PFSK-1 (cell line): ENCODE measurements at regions not wholly inside any gene's neighbourhood (a gene's known extent, or its start where the extent isn't known, plus 50 kb on each side); places are given as distances from the start of the nearest gene placed in this dataset.

Experiments
- FOXP2 ChIP-seq: optimal IDR thresholded peaks from 2 replicates; pipeline ENCODE3; 2011; ENCODE audit warnings: borderline replicate concordance, control low read depth, inconsistent platforms; ENCODE audit not compliant: insufficient read depth; ENCODE audit errors: extremely low read length, extremely low read depth
- POLR2AphosphoS5 ChIP-seq: IDR thresholded peaks from 2 replicates; pipeline ENCODE4 v1.6.1; 2012; ENCODE audit warnings: low read depth, mild to moderate bottlenecking, control low read depth, low read length, moderate library complexity
- SIN3A ChIP-seq: IDR thresholded peaks from 2 replicates; pipeline ENCODE4 v1.6.1; 2012; ENCODE audit warnings: mild to moderate bottlenecking, low read length, moderate library complexity, borderline replicate concordance; ENCODE audit not compliant: insufficient read depth
- TAF1 ChIP-seq: IDR thresholded peaks from 2 replicates; pipeline ENCODE4 v1.6.1; 2012; ENCODE audit warnings: low read length, control low read depth, borderline replicate concordance; ENCODE audit not compliant: insufficient read depth
- TF ChIP-seq, protein P1 (sequence below), 2 experiments: IDR thresholded peaks; 2 replicates each; pipeline versions ENCODE4 v1.6.1 to v1.8.0; 2011 to 2012; ENCODE audit warnings: low read depth in 2 of 2, low read length in 2 of 2, control low read depth in 1 of 2, inconsistent platforms in 1 of 2, mild to moderate bottlenecking in 1 of 2, moderate library complexity in 1 of 2; ENCODE audit not compliant: insufficient read depth in 1 of 2

DNA sequence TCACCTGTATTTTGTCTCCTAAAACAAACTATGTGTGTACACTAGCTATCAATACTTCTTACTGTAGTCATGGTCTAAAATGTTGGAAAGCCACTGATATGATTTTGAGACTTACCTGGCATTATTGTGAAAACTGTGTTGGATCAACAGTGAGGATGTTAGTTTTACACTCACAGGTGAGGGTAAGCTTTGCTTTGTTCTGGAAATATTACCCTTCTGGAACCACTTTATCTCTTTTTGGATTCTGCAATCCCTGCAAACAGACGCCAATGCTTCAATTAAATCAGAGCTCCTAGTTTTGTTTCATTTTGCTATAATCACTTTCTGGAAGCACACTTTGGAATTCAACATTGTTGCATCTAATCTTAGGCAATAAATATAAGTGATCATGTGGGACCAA lies 223.3 kb downstream of the RPS29 start:
- no peak for TF ChIP-seq FOXP2
- TF ChIP-seq, protein P1, sequence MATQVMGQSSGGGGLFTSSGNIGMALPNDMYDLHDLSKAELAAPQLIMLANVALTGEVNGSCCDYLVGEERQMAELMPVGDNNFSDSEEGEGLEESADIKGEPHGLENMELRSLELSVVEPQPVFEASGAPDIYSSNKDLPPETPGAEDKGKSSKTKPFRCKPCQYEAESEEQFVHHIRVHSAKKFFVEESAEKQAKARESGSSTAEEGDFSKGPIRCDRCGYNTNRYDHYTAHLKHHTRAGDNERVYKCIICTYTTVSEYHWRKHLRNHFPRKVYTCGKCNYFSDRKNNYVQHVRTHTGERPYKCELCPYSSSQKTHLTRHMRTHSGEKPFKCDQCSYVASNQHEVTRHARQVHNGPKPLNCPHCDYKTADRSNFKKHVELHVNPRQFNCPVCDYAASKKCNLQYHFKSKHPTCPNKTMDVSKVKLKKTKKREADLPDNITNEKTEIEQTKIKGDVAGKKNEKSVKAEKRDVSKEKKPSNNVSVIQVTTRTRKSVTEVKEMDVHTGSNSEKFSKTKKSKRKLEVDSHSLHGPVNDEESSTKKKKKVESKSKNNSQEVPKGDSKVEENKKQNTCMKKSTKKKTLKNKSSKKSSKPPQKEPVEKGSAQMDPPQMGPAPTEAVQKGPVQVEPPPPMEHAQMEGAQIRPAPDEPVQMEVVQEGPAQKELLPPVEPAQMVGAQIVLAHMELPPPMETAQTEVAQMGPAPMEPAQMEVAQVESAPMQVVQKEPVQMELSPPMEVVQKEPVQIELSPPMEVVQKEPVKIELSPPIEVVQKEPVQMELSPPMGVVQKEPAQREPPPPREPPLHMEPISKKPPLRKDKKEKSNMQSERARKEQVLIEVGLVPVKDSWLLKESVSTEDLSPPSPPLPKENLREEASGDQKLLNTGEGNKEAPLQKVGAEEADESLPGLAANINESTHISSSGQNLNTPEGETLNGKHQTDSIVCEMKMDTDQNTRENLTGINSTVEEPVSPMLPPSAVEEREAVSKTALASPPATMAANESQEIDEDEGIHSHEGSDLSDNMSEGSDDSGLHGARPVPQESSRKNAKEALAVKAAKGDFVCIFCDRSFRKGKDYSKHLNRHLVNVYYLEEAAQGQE (IDR thresholded peaks at IDR 0.05; ENCODE audit: insufficient read depth in 1 of 2, low read depth in 2 of 2, low read length in 2 of 2): no peak
- TF ChIP-seq POLR2AphosphoS5: no peak
- no peak for TF ChIP-seq TAF1
- no peak for TF ChIP-seq SIN3A

DNA sequence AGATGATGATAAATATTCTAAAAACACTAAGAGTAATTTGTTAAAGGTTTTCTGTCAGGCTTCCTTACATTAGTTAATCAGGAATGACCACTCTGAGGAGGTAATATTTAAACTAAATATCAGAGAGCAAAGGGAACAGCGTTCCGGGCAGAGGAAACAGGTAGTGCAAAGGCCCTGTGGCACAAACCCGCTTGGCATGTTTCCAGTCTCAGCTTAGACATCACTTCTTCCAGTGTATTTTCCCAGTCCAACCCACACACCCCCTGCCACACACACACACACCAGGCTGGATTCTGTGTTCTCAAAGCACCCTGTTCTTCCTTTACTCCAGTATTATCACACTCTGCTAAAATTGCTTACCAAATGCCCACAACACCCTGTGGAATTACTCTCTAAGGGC lies 247.1 kb downstream of the RPS29 start:
- no peak for TF ChIP-seq TAF1
- TF ChIP-seq POLR2AphosphoS5: no peak

DNA sequence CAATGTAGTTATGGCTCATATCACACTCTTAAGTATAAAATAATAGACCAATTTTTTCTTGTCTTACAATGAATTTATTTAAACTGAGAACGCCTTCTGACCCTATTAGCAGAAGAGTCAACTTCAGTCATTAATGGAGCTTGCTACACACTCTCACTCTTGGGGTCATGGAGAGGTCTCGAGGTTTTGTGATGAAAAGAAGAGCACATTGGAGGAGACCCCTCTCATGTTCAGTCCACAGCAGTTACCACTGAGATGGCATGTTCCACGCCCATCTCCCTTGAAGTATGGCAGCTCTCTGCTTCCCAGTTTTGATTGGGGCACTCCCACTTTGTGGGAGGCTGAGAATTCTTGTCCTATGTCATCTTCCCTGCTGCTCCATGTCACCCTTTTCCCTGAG lies 266.4 kb downstream of the RPS29 start:
- TF ChIP-seq POLR2AphosphoS5: no peak
- TF ChIP-seq TAF1: no peak
- no peak for TF ChIP-seq FOXP2
- TF ChIP-seq, protein P1 (IDR thresholded peaks at IDR 0.05; ENCODE audit: insufficient read depth in 1 of 2, low read depth in 2 of 2, low read length in 2 of 2): no peak
- no peak for TF ChIP-seq SIN3A

DNA sequence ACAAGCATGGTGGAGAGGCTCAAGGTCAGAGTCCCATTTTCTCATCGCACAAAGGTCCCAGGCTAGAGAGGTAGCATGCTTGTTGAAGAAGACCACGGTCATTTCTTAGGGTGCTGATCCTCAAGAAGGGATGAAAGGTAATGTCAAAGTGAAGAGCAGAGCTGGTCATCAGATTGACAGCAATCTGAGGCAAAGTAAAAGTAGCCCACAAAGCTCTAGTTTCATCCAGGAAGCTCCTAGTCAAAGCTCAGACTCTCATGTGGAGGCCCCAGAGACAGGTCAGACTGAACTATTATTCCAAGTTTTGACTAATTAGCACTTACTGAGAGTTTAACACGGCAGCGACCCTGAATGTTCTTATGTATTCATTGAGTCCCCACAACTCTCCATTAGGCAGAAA lies 270.6 kb downstream of the RPS29 start:
- TF ChIP-seq POLR2AphosphoS5: no peak

DNA sequence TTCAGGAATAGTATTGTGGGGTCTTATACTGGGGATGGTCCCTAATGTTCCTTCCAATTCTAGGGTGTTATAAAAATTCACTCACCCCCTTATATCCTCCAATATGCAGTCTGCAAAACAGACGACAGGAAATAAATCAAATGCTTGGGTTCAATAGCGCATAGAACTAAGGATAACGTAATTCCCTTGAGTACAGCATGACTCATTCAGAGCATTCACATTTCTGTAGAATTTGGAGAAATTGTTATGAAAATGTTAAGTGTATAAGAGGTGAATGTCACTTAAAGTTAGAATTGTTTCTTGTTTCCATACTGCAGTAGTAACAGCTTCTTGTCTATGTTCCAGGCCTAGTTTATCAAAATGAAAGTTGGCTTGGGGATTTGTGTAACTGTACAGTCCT lies 271.4 kb downstream of the RPS29 start:
- TF ChIP-seq FOXP2 (no peak), POLR2AphosphoS5 (no peak), TAF1 (no peak), SIN3A (no peak)
- TF ChIP-seq, protein P1 (IDR thresholded peaks at IDR 0.05; ENCODE audit: insufficient read depth in 1 of 2, low read depth in 2 of 2, low read length in 2 of 2): no peak

DNA sequence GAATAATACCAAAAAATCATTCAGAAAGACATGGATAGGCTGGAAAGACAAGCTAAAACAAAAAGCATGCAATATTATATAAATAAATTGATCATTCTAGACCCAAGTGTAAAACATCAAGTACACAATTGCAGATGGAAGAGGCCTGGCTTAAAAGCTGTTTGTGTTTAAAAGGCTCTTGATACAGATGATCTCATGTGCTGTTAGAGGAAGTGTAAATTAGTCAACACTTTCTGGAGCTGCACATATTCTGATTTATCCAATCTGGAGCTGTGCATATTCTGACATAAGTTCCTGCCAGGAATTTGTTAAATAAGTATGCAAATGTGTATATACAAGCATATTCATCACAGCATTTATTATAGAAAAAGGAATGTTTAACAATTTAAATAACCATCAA lies 273.1 kb downstream of the RPS29 start:
- TF ChIP-seq TAF1 (no peak), SIN3A (no peak), FOXP2 (no peak), POLR2AphosphoS5 (no peak)
- TF ChIP-seq, protein P1 (IDR thresholded peaks at IDR 0.05; ENCODE audit: insufficient read depth in 1 of 2, low read depth in 2 of 2, low read length in 2 of 2): no peak
